GM12878 (cell line): ENCODE measurements at regions not wholly inside any gene's neighbourhood (a gene's known extent, or its start where the extent isn't known, plus 50 kb on each side); places are given as distances from the start of the nearest gene placed in this dataset.

Source experiments
- DPF2 ChIP-seq: fragments of 450-650 bp; IDR thresholded peaks from 2 replicates; pipeline ENCODE4 v1.6.1; 2017; ENCODE audit warnings: mild to moderate bottlenecking
- FOXK2 ChIP-seq: fragments of 450-650 bp; IDR thresholded peaks from 2 replicates; pipeline ENCODE4 v1.6.1; 2017; ENCODE audit warnings: mild to moderate bottlenecking, moderate library complexity
- POLR2A ChIP-seq: IDR thresholded peaks from 2 replicates; pipeline ENCODE4 v1.6.1; 2011; ENCODE audit warnings: low read depth, mild to moderate bottlenecking, low read length

- TF ChIP-seq FOXK2 (no peak), DPF2 (no peak), POLR2A (no peak)
Measured at GRCh38 chr14:28356819-28357218, 409.8 kb upstream of the FOXG1 start.
